Mucosa of descending colon (tissue), 3 donors: ENCODE measurements at regions not wholly inside any gene's neighbourhood (a gene's known extent, or its start where the extent isn't known, plus 50 kb on each side); places are given as distances from the start of the nearest gene placed in this dataset.

Experiments used
- ATAC-seq: fragments of 200-7000 bp; cut with Tn5 transposase; one replicate; pipeline ENCODE4 v1.9.1; 2020; ENCODE audit warnings: mild to moderate bottlenecking, moderate library complexity
- DNase-seq, 3 donors: peaks; one replicate each; pipeline ENCODE4 v3.0.0-alpha.2; 2020
- H3K36me3 ChIP-seq: fragments of 200-600 bp; one replicate; pipeline ENCODE4 v1.8.0; 2021; ENCODE audit warnings: low read depth, mild to moderate bottlenecking
- H3K4me1 ChIP-seq: fragments of 200-600 bp; one replicate; pipeline ENCODE4 v1.8.0; 2021; ENCODE audit warnings: low read depth, mild to moderate bottlenecking
- H3K4me3 ChIP-seq: fragments of 200-600 bp; one replicate; pipeline ENCODE4 v1.8.0; 2021; ENCODE audit warnings: mild to moderate bottlenecking
- H3K9me3 ChIP-seq: fragments of 200-600 bp; one replicate; pipeline ENCODE4 v1.8.0; 2021; ENCODE audit warnings: mild to moderate bottlenecking
- intact Hi-C, 2 donors: fragments of 100-400 bp; cut with DNase I in 1 of 2; cut with micrococcal nuclease in 1 of 2; formaldehyde crosslinking; loops; one replicate each; pipeline versions ENCODE4 v1.11.0 to v1.11.1; 2022; cut with DNase I, micrococcal nuclease
- TF ChIP-seq, protein P1 (sequence below): fragments of 200-600 bp; IDR thresholded peaks from one replicate; pipeline ENCODE4 v1.8.0; 2022; ENCODE audit warnings: antibody characterized with exemption, mild to moderate bottlenecking
- donor health status: DM: no; HTN: no; CAD: no; lungs with moderate emphysema.
- donor health status: DM: no; HTN: no; CAD: no.
- donor health status: DM: no; HTN: yes; CAD: no.

DNA sequence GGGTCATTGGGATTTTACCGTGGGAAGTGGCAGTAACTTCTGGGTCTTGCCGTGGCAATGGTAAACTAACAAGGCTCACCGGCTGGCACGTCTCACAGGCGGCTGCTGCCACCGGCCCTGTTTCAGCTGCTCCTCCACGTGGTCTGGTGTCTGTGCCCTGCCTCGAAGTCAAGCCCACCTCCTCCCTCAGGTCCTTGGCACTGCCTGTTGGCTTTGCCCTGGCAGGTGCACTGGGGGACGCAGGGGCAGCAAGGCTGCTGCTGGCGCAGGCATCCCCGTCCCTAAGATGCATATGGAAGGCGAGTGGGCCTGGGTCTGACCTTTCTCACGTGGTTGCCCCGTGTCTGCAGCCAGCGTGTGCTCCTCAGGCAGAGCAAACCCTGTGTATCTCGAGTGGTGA, 783.6 kb downstream of the BRD1 start:
- no peaks in the 10 kb centered on the region for H3K36me3 ChIP-seq
- no peak overlapping the region for H3K4me3 ChIP-seq
- no peak for DNase-seq
- intact Hi-C loops, result no loop called here
- no peaks in the 10 kb centered on the region for H3K4me1 ChIP-seq
- no peak for ATAC-seq
- H3K9me3 ChIP-seq, result no peaks in the 10 kb centered on the region
- TF ChIP-seq, protein P1, sequence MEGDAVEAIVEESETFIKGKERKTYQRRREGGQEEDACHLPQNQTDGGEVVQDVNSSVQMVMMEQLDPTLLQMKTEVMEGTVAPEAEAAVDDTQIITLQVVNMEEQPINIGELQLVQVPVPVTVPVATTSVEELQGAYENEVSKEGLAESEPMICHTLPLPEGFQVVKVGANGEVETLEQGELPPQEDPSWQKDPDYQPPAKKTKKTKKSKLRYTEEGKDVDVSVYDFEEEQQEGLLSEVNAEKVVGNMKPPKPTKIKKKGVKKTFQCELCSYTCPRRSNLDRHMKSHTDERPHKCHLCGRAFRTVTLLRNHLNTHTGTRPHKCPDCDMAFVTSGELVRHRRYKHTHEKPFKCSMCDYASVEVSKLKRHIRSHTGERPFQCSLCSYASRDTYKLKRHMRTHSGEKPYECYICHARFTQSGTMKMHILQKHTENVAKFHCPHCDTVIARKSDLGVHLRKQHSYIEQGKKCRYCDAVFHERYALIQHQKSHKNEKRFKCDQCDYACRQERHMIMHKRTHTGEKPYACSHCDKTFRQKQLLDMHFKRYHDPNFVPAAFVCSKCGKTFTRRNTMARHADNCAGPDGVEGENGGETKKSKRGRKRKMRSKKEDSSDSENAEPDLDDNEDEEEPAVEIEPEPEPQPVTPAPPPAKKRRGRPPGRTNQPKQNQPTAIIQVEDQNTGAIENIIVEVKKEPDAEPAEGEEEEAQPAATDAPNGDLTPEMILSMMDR, result no peak

- no peaks in the 10 kb centered on the region for H3K36me3 ChIP-seq
- DNase-seq (no peak), ATAC-seq (no peak)
- H3K9me3 ChIP-seq, result no peaks in the 10 kb centered on the region
- intact Hi-C loops, result no loop called here
- H3K4me1 ChIP-seq, result no peaks in the 10 kb centered on the region
- H3K4me3 ChIP-seq, result no peak overlapping the region
- TF ChIP-seq, protein P1, result no peak
Observed at GRCh38 chr22:49042877-49043859, 784.5 kb downstream of the BRD1 start.

DNA sequence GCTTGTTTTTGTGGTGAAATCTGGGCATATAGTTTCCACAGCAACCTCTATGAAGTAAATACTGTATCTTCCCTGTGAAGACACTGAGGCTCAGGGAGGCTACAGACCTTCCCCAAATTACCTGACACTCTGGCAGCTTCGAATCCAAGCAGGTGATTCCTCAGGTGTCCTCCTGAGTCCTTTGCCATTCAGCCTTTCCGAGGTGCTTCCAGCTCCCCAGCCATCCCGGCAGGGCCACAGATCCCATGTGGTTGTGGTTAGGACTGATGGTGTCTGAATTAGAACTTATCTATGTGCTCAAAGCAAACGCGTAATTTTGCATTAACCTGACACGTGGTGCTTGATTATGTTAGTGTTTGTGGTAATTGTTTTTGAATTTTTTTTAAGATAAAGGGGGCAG, 785.6 kb downstream of the BRD1 start:
- ATAC-seq (no peak), DNase-seq (no peak)
- H3K4me1 ChIP-seq, result no peaks in the 10 kb centered on the region
- intact Hi-C loops, result no loop called here
- H3K4me3 ChIP-seq, result no peak overlapping the region
- TF ChIP-seq, protein P1, result no peak
- no peaks in the 10 kb centered on the region for H3K36me3 ChIP-seq
- H3K9me3 ChIP-seq, result no peaks in the 10 kb centered on the region

- TF ChIP-seq, protein P1, result no peak
- no peak overlapping the region for H3K4me3 ChIP-seq
- no peaks in the 10 kb centered on the region for H3K36me3 ChIP-seq
- no peaks in the 10 kb centered on the region for H3K4me1 ChIP-seq
- intact Hi-C loops, result no loop called here
- no peaks in the 10 kb centered on the region for H3K9me3 ChIP-seq
- DNase-seq, result no peak
- ATAC-seq, result no peak
Observed at GRCh38 chr22:49040754-49041467, 786.8 kb downstream of the BRD1 start.

GRCh38 chr22:49040111-49040510, 787.6 kb downstream of the BRD1 start:
- no peaks in the 10 kb centered on the region for H3K9me3 ChIP-seq
- ATAC-seq (no peak), DNase-seq (no peak)
- intact Hi-C loops, result no loop called here
- H3K4me1 ChIP-seq, result no peaks in the 10 kb centered on the region
- H3K4me3 ChIP-seq, result no peak overlapping the region
- H3K36me3 ChIP-seq, result no peaks in the 10 kb centered on the region
- TF ChIP-seq, protein P1, result no peak
